Tibial artery (tissue), 4 donors: ENCODE measurements at regions not wholly inside any gene's neighbourhood (a gene's known extent, or its start where the extent isn't known, plus 50 kb on each side); places are given as distances from the start of the nearest gene placed in this dataset.

Experiments used
- DNase-seq, 2 donors: peaks; one replicate each; pipeline ENCODE4 v3.0.0-alpha.2; 2019
- H3K27ac ChIP-seq, 2 donors: fragments of 200-600 bp; sonication (generic) in 1 of 2; 1 replicate in 1 of 2; 2 replicates in 1 of 2; pipeline ENCODE4 v1.5.1; 2018 to 2019; ENCODE audit warnings: mild to moderate bottlenecking in 1 of 2
- H3K27me3 ChIP-seq, 2 donors: fragments of 200-600 bp; sonication (generic) in 1 of 2; one replicate each; pipeline versions ENCODE4 v1.5.1 to v1.6.0; 2016 to 2019
- H3K36me3 ChIP-seq, 3 donors: fragments of 200-600 bp; sonication (generic) in 2 of 3; one replicate each; pipeline ENCODE4 v1.5.1; 2016 to 2019; ENCODE audit warnings: mild to moderate bottlenecking in 2 of 3
- H3K4me1 ChIP-seq, 4 donors: fragments of 200-600 bp; sonication (generic) in 2 of 4; 1 replicate in 3 of 4; 2 replicates in 1 of 4; pipeline ENCODE4 v1.5.1; 2016 to 2019
- H3K4me3 ChIP-seq, 2 donors: fragments of 200-600 bp; sonication (generic) in 1 of 2; 1 replicate in 1 of 2; 2 replicates in 1 of 2; pipeline ENCODE4 v1.5.1; 2018 to 2019; ENCODE audit warnings: mild to moderate bottlenecking in 2 of 2
- H3K9me3 ChIP-seq, 3 donors: fragments of 200-600 bp; sonication (generic) in 1 of 3; one replicate each; pipeline ENCODE4 v1.5.1; 2016 to 2019
- intact Hi-C: fragments of 100-400 bp; cut with DNase I; formaldehyde crosslinking; loops from one replicate; pipeline ENCODE4 v1.15.0; 2023; ENCODE audit warnings: low total_unique reads
- TF ChIP-seq, protein P1 (sequence below), 2 experiments: fragments of 200-600 bp in 1 of 2; fragments of 450-650 bp in 1 of 2; IDR thresholded peaks; one replicate each; pipeline ENCODE4 v1.5.1; 2017 to 2019; ENCODE audit warnings: antibody characterized with exemption in 2 of 2, mild to moderate bottlenecking in 1 of 2, moderate library complexity in 1 of 2

DNA sequence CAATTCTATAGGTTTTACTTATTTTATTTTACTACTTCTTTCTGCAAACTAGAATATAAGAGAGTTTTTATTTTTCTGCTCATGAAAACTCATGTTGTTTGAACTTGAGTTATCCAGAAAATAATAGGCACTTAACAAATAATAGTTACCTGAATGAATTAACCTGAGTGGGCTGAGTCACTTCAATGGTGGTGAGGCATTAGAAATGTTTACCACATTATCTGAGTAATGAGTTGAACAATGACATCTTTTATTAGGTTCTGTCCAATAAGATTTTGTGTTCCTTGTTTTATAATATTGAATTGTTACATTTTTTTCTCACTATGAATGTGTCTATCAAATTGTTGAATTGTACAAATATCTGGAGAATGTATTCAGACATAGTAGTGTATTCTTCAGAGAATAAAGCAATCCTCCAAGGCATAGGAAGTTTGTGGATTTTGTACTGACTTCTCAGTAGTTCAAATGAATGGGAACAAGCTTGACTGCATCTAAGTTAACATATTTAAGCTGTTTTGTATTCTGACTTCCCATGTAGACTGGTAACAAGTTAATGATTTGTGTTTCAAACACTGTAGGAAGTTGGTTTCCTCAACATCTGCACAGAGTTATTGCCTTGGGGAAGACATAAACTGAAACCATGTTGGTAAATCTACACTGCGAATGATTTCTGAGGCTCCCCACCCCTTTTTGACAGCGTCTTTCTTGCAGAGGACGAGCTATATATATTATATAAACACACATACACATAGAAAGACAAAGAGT, 1808.9 kb upstream of the TENM3 start:
- Histone ChIP-seq H3K36me3 (no peaks in the 10 kb centered on the region), H3K27me3 (no peaks in the 10 kb centered on the region), H3K27ac (no peak overlapping the region), H3K4me1 (no peaks in the 10 kb centered on the region), H3K9me3 (no peaks in the 10 kb centered on the region), H3K4me3 (no peak overlapping the region)
- DNase-seq, result no peak
- intact Hi-C loops, result no loop called here
- TF ChIP-seq, protein P1, sequence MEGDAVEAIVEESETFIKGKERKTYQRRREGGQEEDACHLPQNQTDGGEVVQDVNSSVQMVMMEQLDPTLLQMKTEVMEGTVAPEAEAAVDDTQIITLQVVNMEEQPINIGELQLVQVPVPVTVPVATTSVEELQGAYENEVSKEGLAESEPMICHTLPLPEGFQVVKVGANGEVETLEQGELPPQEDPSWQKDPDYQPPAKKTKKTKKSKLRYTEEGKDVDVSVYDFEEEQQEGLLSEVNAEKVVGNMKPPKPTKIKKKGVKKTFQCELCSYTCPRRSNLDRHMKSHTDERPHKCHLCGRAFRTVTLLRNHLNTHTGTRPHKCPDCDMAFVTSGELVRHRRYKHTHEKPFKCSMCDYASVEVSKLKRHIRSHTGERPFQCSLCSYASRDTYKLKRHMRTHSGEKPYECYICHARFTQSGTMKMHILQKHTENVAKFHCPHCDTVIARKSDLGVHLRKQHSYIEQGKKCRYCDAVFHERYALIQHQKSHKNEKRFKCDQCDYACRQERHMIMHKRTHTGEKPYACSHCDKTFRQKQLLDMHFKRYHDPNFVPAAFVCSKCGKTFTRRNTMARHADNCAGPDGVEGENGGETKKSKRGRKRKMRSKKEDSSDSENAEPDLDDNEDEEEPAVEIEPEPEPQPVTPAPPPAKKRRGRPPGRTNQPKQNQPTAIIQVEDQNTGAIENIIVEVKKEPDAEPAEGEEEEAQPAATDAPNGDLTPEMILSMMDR (IDR thresholded peaks at IDR 0.05), result no peak

GRCh38 chr4:180436361-180436760, 1806.8 kb upstream of the TENM3 start:
- TF ChIP-seq, protein P1 (IDR thresholded peaks at IDR 0.05), result no peak
- no peaks in the 10 kb centered on the region for H3K27me3 ChIP-seq
- no peaks in the 10 kb centered on the region for H3K9me3 ChIP-seq
- no peak for DNase-seq
- H3K27ac ChIP-seq, result no peak overlapping the region
- intact Hi-C loops, result no loop called here
- no peaks in the 10 kb centered on the region for H3K36me3 ChIP-seq
- no peak overlapping the region for H3K4me3 ChIP-seq
- no peaks in the 10 kb centered on the region for H3K4me1 ChIP-seq

DNA sequence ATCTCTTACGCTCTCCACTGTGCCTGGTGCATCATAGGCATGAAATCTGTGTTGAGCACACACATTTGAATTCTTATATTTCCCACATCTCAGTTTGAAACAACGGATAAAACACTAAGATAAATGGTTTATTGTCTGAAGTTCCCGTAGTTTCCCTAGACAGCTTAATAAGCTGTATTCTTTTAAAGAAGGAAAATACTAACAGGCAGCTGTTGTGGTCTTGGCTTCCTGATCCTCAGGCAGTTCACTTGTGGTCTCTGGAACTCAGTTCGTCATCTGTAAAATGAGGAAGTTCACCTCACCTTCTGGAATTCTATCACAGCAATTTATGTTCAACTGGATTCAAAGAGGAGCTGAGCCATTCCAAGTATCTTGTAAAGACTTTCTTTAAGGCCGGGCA, 1805.6 kb upstream of the TENM3 start:
- Histone ChIP-seq H3K36me3 (no peaks in the 10 kb centered on the region), H3K27me3 (no peaks in the 10 kb centered on the region), H3K27ac (no peak overlapping the region), H3K4me1 (no peaks in the 10 kb centered on the region), H3K9me3 (no peaks in the 10 kb centered on the region), H3K4me3 (no peak overlapping the region)
- intact Hi-C loops, result no loop called here
- DNase-seq, result no peak
- TF ChIP-seq, protein P1 (IDR thresholded peaks at IDR 0.05), result no peak

DNA sequence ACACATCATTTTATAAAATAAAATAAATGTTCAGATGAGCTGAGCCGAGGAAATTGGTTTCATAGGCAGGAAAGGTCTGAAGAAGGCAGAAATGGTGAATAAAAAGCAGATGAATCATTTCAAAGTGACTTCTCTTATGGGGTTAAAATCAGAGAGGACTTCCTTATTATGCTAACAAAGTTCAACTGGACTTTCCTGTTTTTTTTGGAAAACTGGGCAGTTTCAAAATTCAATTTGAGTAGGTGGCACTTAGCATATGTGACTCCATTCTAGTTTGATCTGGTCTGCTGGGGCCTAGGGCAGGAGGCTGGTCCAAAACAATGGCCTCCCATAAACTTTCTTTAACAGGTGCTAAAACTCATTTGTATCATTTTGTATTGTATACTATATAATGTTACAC, 1794.9 kb upstream of the TENM3 start:
- no peak for DNase-seq
- no peaks in the 10 kb centered on the region for H3K9me3 ChIP-seq
- H3K4me1 ChIP-seq, result no peaks in the 10 kb centered on the region
- TF ChIP-seq, protein P1 (IDR thresholded peaks at IDR 0.05), result no peak
- H3K27ac ChIP-seq, result no peak overlapping the region
- intact Hi-C loops, result no loop called here
- H3K27me3 ChIP-seq, result no peaks in the 10 kb centered on the region
- H3K36me3 ChIP-seq, result no peaks in the 10 kb centered on the region
- no peak overlapping the region for H3K4me3 ChIP-seq

DNA sequence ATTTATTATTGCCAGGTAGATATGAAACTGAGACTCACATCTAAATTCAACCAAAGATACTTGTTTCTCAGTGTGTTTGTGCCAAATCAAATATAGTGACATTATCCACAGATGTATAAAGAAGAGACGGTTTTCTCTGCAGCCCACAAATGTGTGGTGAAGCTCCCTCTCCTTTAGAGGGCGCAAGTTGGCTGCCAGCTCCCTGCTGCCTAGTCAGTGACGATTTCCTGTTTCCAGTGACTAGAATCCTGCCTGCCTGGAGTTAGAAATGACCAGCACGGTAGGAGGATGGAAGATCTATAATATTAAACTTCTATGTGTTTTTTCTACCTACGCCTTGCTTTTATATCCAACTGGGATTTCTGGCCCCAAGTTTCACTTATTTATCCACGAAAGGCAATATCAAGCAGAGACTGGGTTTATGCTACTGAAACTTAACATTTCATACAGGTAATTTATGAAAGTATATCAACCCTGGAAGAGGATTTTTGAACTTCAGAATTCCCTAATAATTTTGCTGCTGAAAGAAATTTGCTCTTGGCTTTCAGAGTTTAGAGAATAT, 1793.7 kb upstream of the TENM3 start:
- no peaks in the 10 kb centered on the region for H3K27me3 ChIP-seq
- no peak overlapping the region for H3K4me3 ChIP-seq
- H3K9me3 ChIP-seq, result no peaks in the 10 kb centered on the region
- DNase-seq, result no peak
- no peaks in the 10 kb centered on the region for H3K36me3 ChIP-seq
- H3K4me1 ChIP-seq, result no peaks in the 10 kb centered on the region
- TF ChIP-seq, protein P1 (IDR thresholded peaks at IDR 0.05), result no peak
- intact Hi-C loops, result no loop called here
- no peak overlapping the region for H3K27ac ChIP-seq
